ENCODE measurements at regions not wholly inside any gene's neighbourhood (a gene's known extent, or its start where the extent isn't known, plus 50 kb on each side); places are given as distances from the start of the nearest gene placed in this dataset.

GRCh38 chr1:164228928-164229327 lies 330.1 kb upstream of the PBX1 start:
- Histone ChIP-seq H3K4me3 (replicated peaks in 1 of 3; ENCODE audit: insufficient read depth in 1 of 3, low read depth in 1 of 3, low read length in 3 of 3) (no peak overlapping the region), H3K9me3 (replicated peaks; ENCODE audit: control insufficient read depth, insufficient read depth, low read length) (no peaks in the 10 kb centered on the region), H3K4me1 (ENCODE audit: control insufficient read depth, extremely low read depth, insufficient read depth, low read length) (no peaks in the 10 kb centered on the region), H3K27ac (ENCODE audit: insufficient read depth, low read depth, low read length) (no peak overlapping the region), H3K79me2 (ENCODE audit: control insufficient read depth, insufficient read depth, low read length) (no peaks in the 10 kb centered on the region), H3K9ac (replicated peaks; ENCODE audit: extremely low read depth, insufficient read depth, low read length) (no peak overlapping the region), H4K20me1 (replicated peaks; ENCODE audit: control insufficient read depth, extremely low read depth, insufficient read depth, low read length) (no peaks in the 10 kb centered on the region), H2AFZ (ENCODE audit: low read depth, low read length) (no peak overlapping the region), H3K36me3 (ENCODE audit: control insufficient read depth in 2 of 2, extremely low read depth in 1 of 2, insufficient read depth in 2 of 2, low read length in 2 of 2) (no peaks in the 10 kb centered on the region), H3K9me1 (replicated peaks; ENCODE audit: control insufficient read depth, extremely low read depth, insufficient read depth, low read length) (no peaks in the 10 kb centered on the region), H3K27me3 (ENCODE audit: control insufficient read depth in 2 of 2, insufficient read depth in 2 of 2, low read length in 2 of 2) (no peaks in the 10 kb centered on the region), H3K4me2 (ENCODE audit: insufficient read depth, low read length) (no peak overlapping the region)
- FAIRE-seq (no peak), DNase-seq (ENCODE audit: low read depth, low spot score) (no peak)
- intact Hi-C loops (cut with micrococcal nuclease) (no loop called here), dilution Hi-C loops (cut with MboI; ENCODE audit: extremely low pct_ligation_motif_present, low sequenced_read_pairs) (no loop called here)
- ChIA-PET CTCF (no interaction called here), POLR2A (no interaction called here)
- TF ChIP-seq FOS (IDR thresholded peaks at IDR 0.05; ENCODE audit: borderline replicate concordance, insufficient read depth, low read length): no peak
- TF ChIP-seq MAX (IDR thresholded peaks at IDR 0.05; ENCODE audit: insufficient read depth, insufficient read length): no peak
- TF ChIP-seq POLR2A (IDR thresholded peaks at IDR 0.05; ENCODE audit: low read depth, low read length): no peak
- TF ChIP-seq MYC (IDR thresholded peaks at IDR 0.05; ENCODE audit: low read depth, low read length): no peak
- no peak for TF ChIP-seq EZH2 (IDR thresholded peaks at IDR 0.05; ENCODE audit: borderline replicate concordance, low read depth, low read length, severe bottlenecking)
- no peak for TF ChIP-seq GATA2 (IDR thresholded peaks at IDR 0.05; ENCODE audit: insufficient read depth, insufficient read length, low read depth, low read length)
- TF ChIP-seq JUN (IDR thresholded peaks at IDR 0.05; ENCODE audit: borderline replicate concordance, insufficient read depth, insufficient read length, low read depth): no peak
- no TSS peak for BruUV-seq (replicated peaks)

- intact Hi-C loops (cut with micrococcal nuclease): no loop called here
- Histone ChIP-seq H3K4me2 (ENCODE audit: insufficient read depth, low read length) (no peak overlapping the region), H4K20me1 (replicated peaks; ENCODE audit: control insufficient read depth, extremely low read depth, insufficient read depth, low read length) (no peaks in the 10 kb centered on the region), H3K9me1 (replicated peaks; ENCODE audit: control insufficient read depth, extremely low read depth, insufficient read depth, low read length) (no peaks in the 10 kb centered on the region), H3K36me3 (ENCODE audit: control insufficient read depth in 2 of 2, extremely low read depth in 1 of 2, insufficient read depth in 2 of 2, low read length in 2 of 2) (no peaks in the 10 kb centered on the region), H3K9ac (replicated peaks; ENCODE audit: extremely low read depth, insufficient read depth, low read length) (no peak overlapping the region), H3K9me3 (replicated peaks; ENCODE audit: control insufficient read depth, insufficient read depth, low read length) (no peaks in the 10 kb centered on the region), H2AFZ (ENCODE audit: low read depth, low read length) (no peak overlapping the region), H3K4me3 (replicated peaks in 1 of 3; ENCODE audit: insufficient read depth in 1 of 3, low read depth in 1 of 3, low read length in 3 of 3) (no peak overlapping the region), H3K79me2 (ENCODE audit: control insufficient read depth, insufficient read depth, low read length) (no peaks in the 10 kb centered on the region), H3K27me3 (ENCODE audit: control insufficient read depth in 2 of 2, insufficient read depth in 2 of 2, low read length in 2 of 2) (no peaks in the 10 kb centered on the region), H3K27ac (ENCODE audit: insufficient read depth, low read depth, low read length) (no peak overlapping the region), H3K4me1 (ENCODE audit: control insufficient read depth, extremely low read depth, insufficient read depth, low read length) (no peaks in the 10 kb centered on the region)
- dilution Hi-C loops (cut with MboI; ENCODE audit: extremely low pct_ligation_motif_present, low sequenced_read_pairs): no loop called here
- no peak for FAIRE-seq
- BruUV-seq (replicated peaks): no TSS peak
- no peak for DNase-seq (ENCODE audit: low read depth, low spot score)
- ChIA-PET POLR2A (no interaction called here), CTCF (no interaction called here)
- TF ChIP-seq GATA2 (IDR thresholded peaks at IDR 0.05; ENCODE audit: insufficient read depth, insufficient read length, low read depth, low read length): no peak
- TF ChIP-seq FOS (IDR thresholded peaks at IDR 0.05; ENCODE audit: borderline replicate concordance, insufficient read depth, low read length): no peak
- no peak for TF ChIP-seq POLR2AphosphoS5 (IDR thresholded peaks at IDR 0.05; ENCODE audit: insufficient read depth, low read depth, low read length)
- TF ChIP-seq EZH2 (IDR thresholded peaks at IDR 0.05; ENCODE audit: borderline replicate concordance, low read depth, low read length, severe bottlenecking): no peak
- TF ChIP-seq POLR2A (IDR thresholded peaks at IDR 0.05; ENCODE audit: low read depth, low read length): no peak
- no peak for TF ChIP-seq MYC (IDR thresholded peaks at IDR 0.05; ENCODE audit: low read depth, low read length)
- TF ChIP-seq JUN (IDR thresholded peaks at IDR 0.05; ENCODE audit: borderline replicate concordance, insufficient read depth, insufficient read length, low read depth): no peak
- no peak for TF ChIP-seq MAX (IDR thresholded peaks at IDR 0.05; ENCODE audit: insufficient read depth, insufficient read length)
- TF ChIP-seq CTCF (IDR thresholded peaks at IDR 0.05; ENCODE audit: extremely low read depth in 1 of 2, insufficient read depth in 1 of 2, low read depth in 1 of 2, low read length in 2 of 2): no peak
Measured at GRCh38 chr1:164233149-164233548, 325.8 kb upstream of the PBX1 start.
